GM18511 (cell line): ENCODE measurements at regions not wholly inside any gene's neighbourhood (a gene's known extent, or its start where the extent isn't known, plus 50 kb on each side); places are given as distances from the start of the nearest gene placed in this dataset.
"Not testable (repeated sequence)": the region's sequence is repeated elsewhere in the genome, so short reads cannot be mapped to it uniquely, and the experiment has no call there.

ENCODE experiments used
- ATAC-seq: cut with Tn5 transposase; IDR thresholded peaks from one replicate; pipeline ENCODE4 v1.9.1; 2021; ENCODE audit warnings: mild to moderate bottlenecking, moderate library complexity; ENCODE audit not compliant: unreplicated experiment

GRCh38 chr7:94104301-94104700 is 100.1 kb upstream of the BET1 start:
- ATAC-seq, result no peak

DNA sequence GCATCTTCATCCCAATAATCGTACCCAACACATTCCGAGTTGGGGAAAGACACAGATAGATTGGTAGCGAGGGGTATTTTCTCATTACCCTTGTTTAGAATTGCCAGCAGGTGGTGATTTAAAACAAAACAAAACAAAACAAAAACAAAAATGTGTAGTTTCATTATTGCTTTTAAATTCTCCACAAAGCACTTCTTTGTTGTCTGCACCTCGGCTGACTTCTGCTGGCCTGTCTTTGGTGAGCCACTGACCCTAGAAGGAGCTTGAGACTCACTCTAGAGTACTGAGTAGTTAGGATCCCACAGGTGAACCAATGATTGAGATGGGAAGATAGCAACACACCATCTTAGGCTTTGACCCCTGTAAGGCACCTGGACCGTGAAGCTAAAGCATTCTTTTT is 105.4 kb upstream of the BET1 start:
- no peak for ATAC-seq

DNA sequence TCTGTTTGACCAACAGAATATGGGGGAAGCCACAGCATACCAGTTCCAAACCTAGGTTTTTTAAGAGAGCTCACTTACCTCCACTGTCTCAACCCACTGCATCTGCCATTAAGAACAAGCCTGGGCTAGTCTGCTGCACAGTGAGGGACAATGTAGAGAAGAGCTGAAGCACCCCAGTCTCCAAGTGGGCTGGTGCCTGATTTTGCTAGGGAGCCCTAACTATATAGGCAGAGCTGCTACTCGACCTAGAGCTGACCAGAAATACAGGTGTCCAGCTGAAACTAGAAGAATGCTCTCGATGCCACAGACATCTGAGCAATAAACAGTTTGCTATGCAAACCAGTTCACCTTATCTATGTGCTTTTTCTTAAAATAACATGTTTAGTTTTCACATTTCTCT is 106.9 kb upstream of the BET1 start:
- ATAC-seq, result peak; percentile 65

GRCh38 chr7:94115316-94115715 is 111.2 kb upstream of the BET1 start:
- no peak for ATAC-seq

DNA sequence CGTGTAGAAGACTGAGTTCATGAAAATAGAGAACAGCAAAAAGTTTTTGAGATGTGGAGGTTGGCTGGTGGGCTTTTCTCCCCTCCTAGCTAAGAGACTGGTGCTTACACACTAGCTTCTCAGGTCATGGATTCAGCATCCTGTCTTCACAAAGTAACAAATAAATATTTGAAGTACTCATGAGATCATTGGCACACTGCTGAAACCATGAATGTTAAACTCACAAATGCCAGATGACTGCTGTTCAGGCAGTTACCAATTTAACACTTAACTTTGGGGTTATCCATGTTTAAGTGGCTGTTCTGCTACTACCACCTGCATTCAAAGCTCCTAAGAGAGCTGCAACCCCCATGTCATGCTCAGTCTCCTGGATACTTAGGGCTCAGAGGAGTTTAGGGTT is 119.0 kb upstream of the BET1 start:
- ATAC-seq, result no peak

- ATAC-seq, result no peak
Observed at GRCh38 chr7:94127026-94127425, 122.9 kb upstream of the BET1 start.

DNA sequence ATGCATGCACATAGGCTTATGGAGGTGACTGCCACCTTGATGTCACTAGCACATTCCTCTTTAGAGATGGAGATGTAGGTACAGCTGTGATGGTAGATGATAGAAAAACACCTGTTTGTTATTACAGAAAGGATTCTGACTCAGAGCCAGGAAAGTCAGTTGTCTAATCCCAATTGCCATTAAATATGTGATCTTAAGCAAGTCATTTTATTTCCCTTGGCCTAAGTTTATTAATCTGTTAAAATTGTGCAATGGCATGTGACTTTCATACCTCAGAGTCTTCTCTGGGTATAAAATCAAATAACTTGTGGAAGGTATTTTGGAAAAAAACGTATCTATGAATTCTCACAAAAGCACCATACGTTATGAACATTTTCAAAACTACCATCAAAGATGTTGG is 123.9 kb upstream of the BET1 start:
- ATAC-seq, result no peak

DNA sequence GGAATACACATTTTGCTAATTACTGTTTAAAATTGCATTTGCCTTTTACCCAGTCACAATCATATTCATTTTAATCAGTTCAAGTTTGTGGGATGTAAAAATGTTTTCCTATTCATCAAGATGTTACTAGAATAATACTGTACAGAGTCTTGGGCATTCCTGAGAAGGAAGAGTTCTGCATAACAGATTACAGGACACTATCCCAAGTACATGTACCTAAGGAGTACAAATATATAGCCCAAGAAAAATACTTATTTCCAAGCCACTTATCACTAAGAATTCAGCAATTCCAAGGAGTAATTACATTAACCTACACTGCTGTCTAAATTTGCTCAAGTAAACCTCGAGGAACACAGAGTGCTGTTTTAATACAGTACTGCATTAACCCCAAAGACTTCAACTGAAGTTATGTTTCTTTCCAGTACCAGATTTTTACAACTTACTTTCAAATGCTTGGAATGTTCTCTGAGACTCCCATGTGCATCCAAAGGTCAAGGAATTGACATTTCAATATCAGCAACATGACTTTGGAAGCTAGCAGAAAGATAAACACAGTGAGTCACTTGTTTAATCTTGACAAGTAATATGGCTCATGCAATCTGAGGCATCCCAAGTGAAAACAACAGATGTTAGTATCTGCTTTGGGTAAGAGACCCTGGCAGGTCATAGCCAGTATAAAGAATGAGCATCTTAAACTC is 125.4 kb upstream of the BET1 start:
- no peak for ATAC-seq

DNA sequence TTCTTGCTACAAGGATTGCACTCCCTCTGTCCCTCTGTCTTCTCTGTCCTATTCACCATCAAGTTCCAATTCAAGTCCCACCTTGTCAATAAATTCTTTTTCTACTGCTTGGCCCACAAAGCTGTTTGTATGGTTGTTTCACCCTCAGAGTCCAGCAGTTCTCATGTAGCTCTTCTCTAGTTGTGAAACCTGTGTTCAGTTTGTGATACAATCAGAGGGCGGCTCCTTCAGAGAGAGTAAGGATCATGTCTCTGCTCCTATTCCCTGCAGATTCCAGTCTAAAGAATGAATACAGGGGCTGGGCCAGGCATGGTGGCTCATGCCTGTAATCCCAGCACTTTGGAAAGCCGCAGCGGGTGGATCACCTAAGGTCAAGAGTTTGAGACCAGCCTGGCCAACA is 126.6 kb upstream of the BET1 start:
- ATAC-seq, result no peak

GRCh38 chr7:94133460-94133859 is 129.3 kb upstream of the BET1 start:
- ATAC-seq, result peak; percentile 70

- ATAC-seq, result no peak
Observed at GRCh38 chr7:94135180-94135579, 131.0 kb upstream of the BET1 start.

- no peak for ATAC-seq
Observed at GRCh38 chr7:94142281-94142680, 138.1 kb upstream of the BET1 start.

- ATAC-seq, result no peak
Observed at GRCh38 chr7:94145602-94146001, 141.4 kb upstream of the BET1 start.

DNA sequence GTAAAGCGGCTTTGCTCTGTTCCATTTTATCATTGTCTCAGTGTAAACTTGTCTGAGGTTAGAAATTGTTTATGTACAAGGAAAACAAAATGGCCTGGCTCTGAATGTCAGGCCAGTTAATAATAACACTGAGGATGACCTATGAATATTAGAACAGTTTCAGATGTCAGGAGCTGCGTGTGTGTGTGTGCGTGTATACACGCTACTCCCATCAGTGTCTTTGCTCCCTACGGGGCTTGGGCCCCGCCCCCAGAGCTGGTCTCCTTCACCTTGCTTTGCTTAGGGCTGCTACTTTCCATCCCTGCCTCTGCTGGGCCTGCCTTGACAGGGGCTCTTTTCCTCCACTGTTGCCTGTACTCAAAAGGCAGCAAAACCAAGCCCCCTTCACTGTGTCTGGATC is 142.3 kb upstream of the BET1 start:
- ATAC-seq, result no peak

DNA sequence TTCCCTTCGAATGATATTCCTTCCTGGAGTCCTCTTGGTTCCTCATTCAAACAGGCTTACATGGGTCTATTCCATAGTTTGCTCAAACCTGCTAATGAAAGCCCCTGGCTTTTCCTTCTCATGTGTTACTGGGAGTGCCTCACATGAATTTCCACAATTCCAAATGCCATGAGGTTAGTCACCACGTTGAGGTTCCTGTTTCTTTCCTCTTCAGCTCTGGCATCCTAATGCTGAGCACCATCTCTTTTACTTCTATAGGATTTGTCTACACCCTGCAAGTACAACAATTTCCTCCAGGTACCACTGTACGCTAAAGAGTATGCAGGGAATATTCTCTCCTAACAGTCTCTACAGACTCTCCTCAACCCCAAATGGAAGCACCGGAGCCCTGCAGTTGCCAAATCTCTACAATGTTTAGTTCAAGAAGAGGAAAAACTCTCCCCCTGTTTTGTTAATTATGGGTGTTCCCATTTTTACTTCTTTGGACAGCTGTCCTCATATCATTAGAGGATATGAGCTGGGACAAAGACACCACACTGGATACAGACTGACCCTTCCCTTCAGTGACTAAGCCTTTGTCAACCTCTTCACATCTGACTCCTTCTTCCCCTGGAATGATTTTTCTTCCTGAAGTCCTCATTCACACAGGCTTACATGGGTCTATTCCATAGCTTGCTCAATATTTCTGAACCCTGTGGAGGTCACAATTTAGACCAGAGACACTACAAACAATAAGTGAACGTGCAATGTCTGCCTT is 145.8 kb upstream of the BET1 start:
- ATAC-seq, result no peak

- ATAC-seq, result no peak
Observed at GRCh38 chr7:94154182-94154581, 150.0 kb upstream of the BET1 start.

DNA sequence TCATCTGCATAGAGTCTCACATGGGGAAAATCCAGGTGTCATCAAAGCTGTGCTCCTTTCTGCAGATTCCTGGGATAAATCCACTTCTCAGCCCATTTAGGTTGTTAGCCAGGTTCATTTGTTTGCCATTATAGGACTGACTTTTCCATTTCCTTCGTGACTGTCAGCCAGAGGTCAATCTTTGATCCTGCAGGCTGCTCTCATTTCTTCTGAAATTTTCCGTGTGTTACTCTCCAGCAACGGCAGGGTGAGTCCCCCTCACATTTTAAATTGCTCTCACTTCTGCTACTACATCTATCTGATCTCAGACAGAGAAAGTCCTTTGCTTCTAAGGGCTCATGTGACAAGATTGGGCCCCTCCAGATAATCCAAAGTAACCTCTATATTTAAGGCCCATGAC is 150.7 kb upstream of the BET1 start:
- ATAC-seq, result peak; percentile 75

GRCh38 chr7:94157659-94158306 is 153.6 kb upstream of the BET1 start:
- ATAC-seq, result not testable (repeated sequence)

- peak; percentile 94 for ATAC-seq
Observed at GRCh38 chr7:94160719-94161435, 156.7 kb upstream of the BET1 start.

DNA sequence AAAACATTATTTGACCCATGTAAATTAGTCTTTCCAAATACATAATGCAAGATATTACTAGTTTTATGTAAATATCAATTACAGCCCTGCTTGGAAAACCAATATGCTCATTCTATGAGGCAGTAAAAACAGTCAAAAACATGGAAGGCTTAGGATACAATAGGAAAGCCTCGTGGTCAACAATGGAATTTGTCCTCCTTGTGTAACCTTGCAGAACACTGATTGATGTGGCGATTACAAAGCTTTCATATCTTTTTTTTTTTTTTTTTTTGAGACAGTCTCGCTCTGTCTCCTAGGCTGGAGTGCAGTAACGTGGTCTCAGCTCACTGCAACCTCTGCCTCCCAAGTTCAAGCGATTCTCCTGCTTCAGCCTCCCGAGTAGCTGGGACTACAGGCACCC is 157.3 kb upstream of the BET1 start:
- ATAC-seq, result no peak

DNA sequence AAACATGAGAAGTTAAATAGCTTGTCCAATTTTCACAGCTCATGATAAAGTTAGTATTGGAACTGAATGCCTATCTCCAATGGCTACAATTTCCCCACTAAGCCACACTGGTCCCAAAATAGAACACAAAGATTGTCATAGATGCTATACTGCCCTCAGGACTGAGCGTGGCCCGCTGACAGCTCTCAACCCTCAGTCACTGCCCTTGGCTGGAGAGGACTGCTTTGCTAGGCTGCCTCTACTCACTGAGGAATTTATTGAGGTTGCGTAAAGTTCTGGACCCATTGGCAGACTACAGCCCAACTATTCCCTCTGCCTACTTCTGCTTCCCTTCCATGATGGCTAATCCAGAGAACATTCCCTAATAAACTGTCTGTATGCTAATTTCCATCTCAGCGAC is 165.5 kb upstream of the BET1 start:
- ATAC-seq, result no peak
